Sigmoid colon (tissue), 6 donors: ENCODE measurements at regions not wholly inside any gene's neighbourhood (a gene's known extent, or its start where the extent isn't known, plus 50 kb on each side); places are given as distances from the start of the nearest gene placed in this dataset.

Experiments used
- DNase-seq: peaks from one replicate; pipeline ENCODE4 v3.0.0-alpha.2; 2019
- H3K27ac ChIP-seq, 4 donors: fragments of 200-600 bp; sonication (generic); one replicate each; pipeline ENCODE4 v1.5.1; 2016 to 2019; ENCODE audit warnings: mild to moderate bottlenecking in 1 of 4
- H3K27me3 ChIP-seq, 3 donors: fragments of 200-600 bp; sonication (generic); one replicate each; pipeline ENCODE4 v1.5.1; 2019; ENCODE audit warnings: mild to moderate bottlenecking in 1 of 3
- H3K36me3 ChIP-seq, 4 donors: fragments of 200-600 bp; sonication (generic); one replicate each; pipeline ENCODE4 v1.5.1; 2016 to 2019
- H3K4me1 ChIP-seq, 4 donors: fragments of 200-600 bp; sonication (generic); one replicate each; pipeline ENCODE4 v1.5.1; 2017 to 2019
- H3K4me3 ChIP-seq, 4 donors: fragments of 200-600 bp; sonication (generic); one replicate each; pipeline ENCODE4 v1.5.1; 2017 to 2019; ENCODE audit warnings: mild to moderate bottlenecking in 2 of 4, moderate library complexity in 1 of 4
- H3K9me3 ChIP-seq, 4 donors: fragments of 200-600 bp in 3 of 4; sonication (generic) in 3 of 4; one replicate each; pipeline versions ENCODE4 v1.5.1 to v1.6.1; 2013 to 2019
- EP300 ChIP-seq, 4 donors: sonication (generic); formaldehyde crosslinking; IDR thresholded peaks; one replicate each; pipeline ENCODE4 v1.6.1; 2017; ENCODE audit warnings: antibody characterized with exemption in 4 of 4
- POLR2A ChIP-seq, 2 donors: fragments of 450-650 bp; IDR thresholded peaks; one replicate each; pipeline ENCODE4 v1.6.1; 2016; ENCODE audit warnings: antibody characterized with exemption in 2 of 2, mild to moderate bottlenecking in 2 of 2, moderate library complexity in 2 of 2
- POLR2AphosphoS5 ChIP-seq, 4 donors: sonication (generic); formaldehyde crosslinking; IDR thresholded peaks; one replicate each; pipeline ENCODE4 v1.6.1; 2017; ENCODE audit warnings: antibody characterized with exemption in 4 of 4
- WGBS, 2 donors: extraction: QIAGEN DNeasy Blood & Tissue Kit; methylation state at CpG; one replicate each; pipeline ENCODE4 v1.1.7; 2013; 5-methylcytosine and 5-hydroxymethylcytosine counted together
- intact Hi-C: fragments of 100-400 bp; cut with DNase I; formaldehyde crosslinking; loops from one replicate; pipeline ENCODE4 v1.15.1; 2023
- TF ChIP-seq, protein P1 (sequence below), 4 experiments: fragments of 450-650 bp in 3 of 4; fragments of 200-600 bp in 1 of 4; IDR thresholded peaks; one replicate each; pipeline ENCODE4 v1.5.1; 2016 to 2019; ENCODE audit warnings: antibody characterized with exemption in 4 of 4, mild to moderate bottlenecking in 3 of 4, moderate library complexity in 2 of 4
- donor health status: healthy with polysubstance abuse.
- donor health status: healthy.

DNA sequence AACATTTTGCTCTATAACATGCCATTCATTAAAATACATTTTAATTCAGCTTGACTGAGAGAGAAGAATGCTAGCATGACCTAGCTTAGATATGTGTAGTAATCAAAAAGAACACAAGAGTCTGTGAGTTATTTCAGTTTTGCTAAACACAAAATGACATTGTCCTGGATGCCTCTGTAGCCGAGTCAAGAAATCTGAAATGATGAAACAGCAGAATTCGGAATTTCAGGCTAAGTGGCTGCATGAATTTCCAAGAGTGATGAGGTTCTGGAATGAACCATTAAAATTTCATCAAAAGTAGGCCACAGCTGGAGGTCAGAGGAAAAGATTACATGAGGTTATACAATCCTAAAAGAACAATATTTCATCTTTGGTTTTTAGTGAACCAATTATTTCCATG lies 79.1 kb upstream of the CXADR start:
- no peaks in the 10 kb centered on the region for H3K4me1 ChIP-seq
- intact Hi-C loops = no loop called here
- no peak overlapping the region for H3K27ac ChIP-seq
- no peaks in the 10 kb centered on the region for H3K36me3 ChIP-seq
- no peak for DNase-seq
- H3K4me3 ChIP-seq = no peak overlapping the region
- WGBS, 2 donors = 72 to 84% methylated on average over 2 of the region's 2 CpGs
- no peak for TF ChIP-seq POLR2A (IDR thresholded peaks at IDR 0.05)
- TF ChIP-seq, protein P1, sequence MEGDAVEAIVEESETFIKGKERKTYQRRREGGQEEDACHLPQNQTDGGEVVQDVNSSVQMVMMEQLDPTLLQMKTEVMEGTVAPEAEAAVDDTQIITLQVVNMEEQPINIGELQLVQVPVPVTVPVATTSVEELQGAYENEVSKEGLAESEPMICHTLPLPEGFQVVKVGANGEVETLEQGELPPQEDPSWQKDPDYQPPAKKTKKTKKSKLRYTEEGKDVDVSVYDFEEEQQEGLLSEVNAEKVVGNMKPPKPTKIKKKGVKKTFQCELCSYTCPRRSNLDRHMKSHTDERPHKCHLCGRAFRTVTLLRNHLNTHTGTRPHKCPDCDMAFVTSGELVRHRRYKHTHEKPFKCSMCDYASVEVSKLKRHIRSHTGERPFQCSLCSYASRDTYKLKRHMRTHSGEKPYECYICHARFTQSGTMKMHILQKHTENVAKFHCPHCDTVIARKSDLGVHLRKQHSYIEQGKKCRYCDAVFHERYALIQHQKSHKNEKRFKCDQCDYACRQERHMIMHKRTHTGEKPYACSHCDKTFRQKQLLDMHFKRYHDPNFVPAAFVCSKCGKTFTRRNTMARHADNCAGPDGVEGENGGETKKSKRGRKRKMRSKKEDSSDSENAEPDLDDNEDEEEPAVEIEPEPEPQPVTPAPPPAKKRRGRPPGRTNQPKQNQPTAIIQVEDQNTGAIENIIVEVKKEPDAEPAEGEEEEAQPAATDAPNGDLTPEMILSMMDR (IDR thresholded peaks at IDR 0.05) = no peak
- TF ChIP-seq EP300 (IDR thresholded peaks at IDR 0.05) = no peak
- no peak for TF ChIP-seq POLR2AphosphoS5 (IDR thresholded peaks at IDR 0.05)
- H3K9me3 ChIP-seq = no peaks in the 10 kb centered on the region
- H3K27me3 ChIP-seq = no peaks in the 10 kb centered on the region

DNA sequence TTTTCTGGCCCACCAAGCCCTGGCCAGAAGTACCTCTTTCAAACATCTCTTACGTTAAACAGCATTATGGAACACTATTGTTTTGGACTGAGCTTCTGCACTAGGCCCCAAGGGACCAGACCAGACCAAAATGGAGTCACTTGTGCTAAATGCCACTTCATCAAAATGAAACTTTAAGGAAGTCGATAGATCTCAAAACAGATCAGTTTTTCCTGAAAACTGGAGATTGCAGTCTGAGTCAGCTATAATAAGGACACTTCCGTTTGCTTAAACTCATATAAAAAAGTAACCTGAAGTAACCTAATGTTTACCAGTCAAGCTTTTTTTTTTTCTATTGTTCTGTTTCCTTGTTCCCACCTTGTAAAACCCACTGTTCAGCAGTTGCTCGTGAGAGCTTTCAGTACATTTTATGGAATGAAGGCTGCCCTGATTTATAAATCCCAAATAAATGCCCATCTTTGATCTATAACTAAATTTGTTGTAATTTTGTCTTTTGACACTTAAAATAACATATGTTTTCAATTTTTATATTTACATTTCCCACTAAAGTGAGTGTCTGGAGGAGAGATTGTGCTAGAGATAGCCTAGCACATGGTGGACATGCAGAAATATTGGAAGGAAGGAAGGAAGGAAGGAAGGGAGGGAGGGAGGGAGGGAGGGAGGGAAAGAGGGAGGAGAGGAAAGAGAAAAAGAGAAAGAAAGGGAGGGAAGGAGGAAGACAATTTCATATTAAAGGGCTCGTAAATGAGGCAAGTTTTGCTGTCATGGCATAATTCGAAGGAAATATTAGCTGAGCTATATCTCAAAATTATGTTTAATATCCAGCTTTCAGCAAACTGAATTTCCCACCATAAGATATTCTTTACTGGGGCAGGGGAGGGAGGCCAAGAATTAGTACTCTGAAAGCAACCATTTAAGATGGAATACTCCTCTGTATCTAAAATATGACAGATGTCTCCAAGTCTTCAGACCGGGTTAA lies 77.0 kb upstream of the CXADR start:
- H3K9me3 ChIP-seq = no peaks in the 10 kb centered on the region
- intact Hi-C loops = no loop called here
- no peak overlapping the region for H3K4me3 ChIP-seq
- TF ChIP-seq POLR2A (IDR thresholded peaks at IDR 0.05) = no peak
- TF ChIP-seq, protein P1 (IDR thresholded peaks at IDR 0.05) = no peak
- TF ChIP-seq EP300 (IDR thresholded peaks at IDR 0.05) = no peak
- no peak for TF ChIP-seq POLR2AphosphoS5 (IDR thresholded peaks at IDR 0.05)
- H3K36me3 ChIP-seq = no peaks in the 10 kb centered on the region
- DNase-seq = no peak
- 24 to 63% methylated on average over 7 of the region's 7 CpGs for WGBS, 2 donors
- H3K4me1 ChIP-seq = no peaks in the 10 kb centered on the region
- no peak overlapping the region for H3K27ac ChIP-seq
- no peaks in the 10 kb centered on the region for H3K27me3 ChIP-seq

DNA sequence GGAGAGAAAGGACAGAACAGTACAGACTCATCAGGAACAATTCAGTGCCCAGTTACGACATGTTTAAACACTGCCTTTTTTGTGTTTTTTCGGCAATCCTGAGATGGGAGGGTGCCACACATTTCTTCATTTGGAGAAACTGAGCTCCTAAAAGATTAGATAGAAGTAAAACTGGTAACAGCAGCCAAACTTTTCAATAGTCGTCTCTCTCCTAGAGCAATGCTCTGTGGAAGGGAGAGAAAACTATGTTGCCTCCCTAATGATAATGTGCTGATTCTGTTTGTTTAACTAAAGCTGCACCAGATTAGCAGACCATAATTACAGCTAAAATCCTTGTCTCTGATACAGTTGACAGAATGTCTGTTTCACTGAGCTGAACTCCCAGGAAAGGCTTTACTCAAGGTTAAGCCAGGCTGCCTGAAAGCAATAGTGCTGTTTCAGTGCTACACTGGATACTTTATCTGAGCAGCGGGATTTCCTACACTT lies 76.2 kb upstream of the CXADR start:
- TF ChIP-seq POLR2AphosphoS5 (IDR thresholded peaks at IDR 0.05) (no peak), POLR2A (IDR thresholded peaks at IDR 0.05) (no peak), EP300 (IDR thresholded peaks at IDR 0.05) (no peak)
- TF ChIP-seq, protein P1 (IDR thresholded peaks at IDR 0.05) = no peak
- WGBS, 2 donors = 19 to 63% methylated on average over 4 of the region's 4 CpGs

DNA sequence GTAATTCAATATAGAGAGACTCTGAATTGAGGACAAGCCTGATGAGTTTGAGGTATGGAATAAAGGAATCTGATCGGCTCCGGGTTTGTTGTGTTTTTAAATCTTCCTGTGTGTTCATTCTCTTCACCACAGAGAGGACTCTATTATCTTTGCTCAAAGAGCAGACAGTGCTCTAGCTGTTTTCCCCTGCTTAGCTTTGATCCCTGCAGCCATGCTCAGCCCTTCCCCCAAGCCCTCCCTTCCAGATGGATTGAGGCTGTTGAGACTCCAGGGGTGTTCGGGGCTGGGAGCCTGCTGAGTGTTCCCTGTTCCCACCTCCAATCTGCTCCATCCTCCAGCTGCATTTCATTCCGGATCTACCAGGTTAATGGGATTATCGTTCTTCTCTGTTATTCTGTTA lies 74.2 kb upstream of the CXADR start:
- H3K36me3 ChIP-seq = no peaks in the 10 kb centered on the region
- no peak overlapping the region for H3K4me3 ChIP-seq
- TF ChIP-seq EP300 (IDR thresholded peaks at IDR 0.05) (no peak), POLR2A (IDR thresholded peaks at IDR 0.05) (no peak), POLR2AphosphoS5 (IDR thresholded peaks at IDR 0.05) (no peak)
- TF ChIP-seq, protein P1 (IDR thresholded peaks at IDR 0.05) = no peak
- DNase-seq = no peak
- intact Hi-C loops = no loop called here
- H3K27ac ChIP-seq = no peak overlapping the region
- no peaks in the 10 kb centered on the region for H3K4me1 ChIP-seq
- WGBS, 2 donors = 70 to 80% methylated on average over 5 of the region's 5 CpGs
- no peaks in the 10 kb centered on the region for H3K9me3 ChIP-seq
- no peaks in the 10 kb centered on the region for H3K27me3 ChIP-seq

More for the DNA sequence above, 76.2 kb upstream of the CXADR start:
- no peak overlapping the region for H3K4me3 ChIP-seq
- no peak for DNase-seq
- H3K27me3 ChIP-seq = no peaks in the 10 kb centered on the region
- H3K9me3 ChIP-seq = no peaks in the 10 kb centered on the region
- no peaks in the 10 kb centered on the region for H3K4me1 ChIP-seq
- intact Hi-C loops = no loop called here
- H3K36me3 ChIP-seq = no peaks in the 10 kb centered on the region
- no peak overlapping the region for H3K27ac ChIP-seq
